ACHN (cell line): ENCODE measurements at regions not wholly inside any gene's neighbourhood (a gene's known extent, or its start where the extent isn't known, plus 50 kb on each side); places are given as distances from the start of the nearest gene placed in this dataset.
A peak's percentile ranks its signal among the peaks of the same experiment; 100 is the strongest.

Experiments used
- DNase-seq: peaks from one replicate; pipeline ENCODE4 v3.0.0-alpha.2; 2015
- in situ Hi-C: cut with HindIII; loops from 2 replicates; pipeline ENCODE4 v1.10.0; 2017; ENCODE audit warnings: low sequenced_read_pairs, low pct_ligation_motif_present, low pct_unique_long_range_greater_than_20kb

DNA sequence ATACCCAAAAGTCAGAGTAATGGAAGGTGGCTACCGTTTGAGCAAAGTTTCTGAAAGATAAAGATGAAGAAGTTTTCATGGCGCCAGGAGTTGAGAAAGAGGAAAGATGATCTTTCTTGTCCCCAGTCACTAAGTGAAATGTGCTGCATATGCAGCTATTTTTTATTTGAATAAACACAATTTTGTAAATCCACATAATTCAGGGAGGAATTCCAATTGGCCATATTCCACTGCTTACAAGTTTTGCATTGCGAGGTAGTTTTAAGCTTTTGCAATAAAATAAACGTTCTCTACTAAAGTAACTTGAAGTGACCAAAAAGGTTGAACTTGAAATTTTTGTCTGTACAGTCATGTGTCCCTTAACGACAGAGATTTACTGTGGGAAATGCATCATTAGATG is 139.3 kb upstream of the VCX2 start:
- DNase-seq = no peak
- in situ Hi-C loops = no loop called here

DNA sequence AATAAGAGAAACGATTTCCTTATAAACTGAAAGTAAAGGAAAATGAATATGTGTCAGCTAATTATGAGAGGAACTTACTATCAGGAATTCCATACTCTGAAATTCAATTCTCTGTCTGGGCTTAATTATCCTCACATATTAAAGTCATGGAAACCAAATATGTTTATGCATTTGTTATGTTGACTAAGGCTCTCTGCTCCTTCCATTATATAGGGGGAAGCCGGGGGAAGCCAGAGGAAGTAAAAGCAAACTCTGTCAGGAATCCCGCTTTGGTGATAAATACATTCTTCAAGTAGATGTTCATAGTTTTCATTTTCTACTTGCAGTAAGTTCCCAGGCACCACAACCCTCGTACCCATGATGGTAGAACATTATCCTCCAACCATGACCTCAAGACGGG is 142.8 kb upstream of the VCX2 start:
- in situ Hi-C loops = no loop called here
- no peak for DNase-seq

DNA sequence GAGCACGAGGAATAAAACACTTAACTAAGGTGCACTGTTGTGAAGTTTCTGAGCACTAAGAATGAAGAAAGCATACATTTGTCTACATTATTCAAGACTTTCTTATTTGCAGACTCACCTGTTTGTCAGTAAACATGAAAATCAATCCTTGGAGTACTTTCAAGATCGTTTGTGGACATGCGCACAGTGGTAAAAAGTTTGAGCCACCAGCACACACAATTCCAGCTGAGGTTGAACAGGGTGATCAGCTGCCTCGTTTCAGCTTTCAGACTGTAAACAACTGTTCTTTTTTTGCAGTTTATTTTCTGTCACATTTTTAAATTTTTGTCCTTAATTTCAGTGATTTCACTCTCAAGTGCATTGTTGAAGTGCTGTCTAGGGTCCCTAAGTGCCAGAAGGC is 143.8 kb upstream of the VCX2 start:
- in situ Hi-C loops = no loop called here
- DNase-seq = no peak

DNA sequence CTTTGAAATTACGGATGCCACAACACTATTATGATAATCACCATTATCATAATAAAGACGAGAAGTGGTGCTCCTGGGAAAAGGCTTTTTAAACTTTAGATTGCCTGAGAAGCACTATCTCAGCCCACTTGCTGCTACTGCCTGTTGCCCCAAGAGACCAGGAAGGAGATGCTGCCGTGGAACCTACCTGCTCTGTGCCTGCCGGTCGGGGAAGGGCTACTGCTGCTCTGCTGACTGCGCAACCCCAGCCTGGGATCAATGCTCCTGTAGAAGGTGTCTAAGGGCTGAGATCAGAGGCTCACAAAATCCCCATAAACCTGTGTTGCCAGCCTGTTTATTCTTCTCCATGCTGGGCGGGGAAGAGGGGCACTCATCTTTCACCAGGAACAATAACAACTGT is 145.3 kb upstream of the VCX3B start:
- DNase-seq = no peak
- in situ Hi-C loops = no loop called here

GRCh38 chrX:8323356-8323755 is 141.3 kb upstream of the VCX3B start:
- in situ Hi-C loops = no loop called here

GRCh38 chrX:8341814-8342590 is 122.6 kb upstream of the VCX3B start:
- DNase-seq = no peak
- in situ Hi-C loops = no loop called here

More at GRCh38 chrX:8323356-8323755, 141.3 kb upstream of the VCX3B start:
- DNase-seq = no peak

DNA sequence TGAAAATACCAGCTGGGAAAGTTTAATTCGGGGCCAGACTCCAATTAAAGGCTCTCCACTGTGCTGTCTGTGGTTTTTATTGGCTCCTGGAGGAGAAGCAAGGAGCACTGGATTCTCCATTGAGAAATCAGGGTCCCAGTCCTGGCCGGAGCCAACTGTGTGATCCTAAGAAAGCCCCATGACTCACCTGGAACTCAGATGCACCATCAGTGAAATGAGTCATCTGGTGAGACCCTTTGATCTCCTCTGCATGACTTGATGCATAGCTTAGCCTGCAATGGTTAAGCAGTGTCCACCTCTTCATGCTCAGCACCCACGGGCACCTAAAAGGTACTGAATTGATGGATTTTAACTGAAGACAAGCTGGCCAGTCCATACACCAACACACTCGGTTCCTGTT is 119.2 kb upstream of the VCX3B start:
- no peak for DNase-seq
- in situ Hi-C loops = no loop called here

DNA sequence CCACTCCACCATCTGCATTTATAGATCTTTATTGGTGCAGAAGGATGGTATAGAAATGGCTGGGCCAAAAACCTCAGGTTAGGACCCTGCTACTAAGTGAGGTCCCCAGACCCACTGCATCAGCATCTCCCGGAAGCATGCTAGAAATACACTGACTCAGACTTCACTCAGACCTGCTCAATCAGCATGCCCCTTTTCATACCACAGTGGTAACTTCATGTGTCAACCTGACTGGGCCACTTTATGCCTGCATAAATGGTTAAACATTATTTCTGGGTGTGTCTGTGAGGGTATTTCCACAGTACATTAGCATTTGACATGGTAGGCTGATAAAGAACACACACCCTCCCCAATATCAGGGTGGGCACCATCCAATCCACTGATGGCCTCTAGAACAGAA is 118.6 kb upstream of the VCX3B start:
- no peak for DNase-seq
- in situ Hi-C loops = no loop called here

GRCh38 chrX:8346892-8347291 is 117.7 kb upstream of the VCX3B start:
- in situ Hi-C loops = no loop called here
- DNase-seq = no peak

DNA sequence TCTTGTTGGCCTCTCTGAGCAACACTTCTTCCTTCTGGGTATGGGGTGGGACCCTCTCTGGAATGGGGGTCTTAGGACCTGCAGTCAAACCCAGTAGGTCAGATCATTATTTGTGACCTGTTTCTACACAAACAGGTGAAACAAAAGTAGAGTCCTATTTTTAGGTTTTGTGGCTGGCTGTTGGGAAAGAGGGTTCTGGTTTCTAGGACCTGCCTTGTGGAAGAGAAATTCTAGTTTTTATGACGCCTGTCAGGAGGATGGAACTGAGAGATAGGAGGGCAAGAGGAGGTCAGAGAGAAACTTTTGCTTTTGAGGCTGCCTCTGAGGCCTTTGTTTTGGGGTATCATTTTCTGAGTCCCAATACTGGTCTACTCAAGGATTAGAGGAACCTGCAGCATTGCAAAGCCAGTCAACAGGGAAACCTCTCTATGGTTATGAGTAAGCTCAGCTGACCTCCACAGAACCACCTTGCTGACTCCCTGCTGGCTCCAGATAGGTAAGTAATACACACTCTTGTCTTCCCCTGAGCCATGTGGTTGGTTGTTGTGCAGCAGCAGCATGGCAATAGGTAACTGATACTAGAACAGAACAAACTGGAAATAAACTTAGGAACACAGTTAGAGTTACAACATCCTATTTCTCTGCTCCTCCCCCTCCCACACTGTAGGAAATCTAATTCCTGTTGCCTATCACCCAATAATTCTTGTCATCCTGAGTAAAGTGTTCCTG is 114.7 kb upstream of the VCX3B start:
- in situ Hi-C loops = no loop called here

GRCh38 chrX:8358302-8358701 is 106.3 kb upstream of the VCX3B start:
- in situ Hi-C loops = no loop called here
- DNase-seq = no peak

More for the DNA sequence above, 114.7 kb upstream of the VCX3B start:
- no peak for DNase-seq

DNA sequence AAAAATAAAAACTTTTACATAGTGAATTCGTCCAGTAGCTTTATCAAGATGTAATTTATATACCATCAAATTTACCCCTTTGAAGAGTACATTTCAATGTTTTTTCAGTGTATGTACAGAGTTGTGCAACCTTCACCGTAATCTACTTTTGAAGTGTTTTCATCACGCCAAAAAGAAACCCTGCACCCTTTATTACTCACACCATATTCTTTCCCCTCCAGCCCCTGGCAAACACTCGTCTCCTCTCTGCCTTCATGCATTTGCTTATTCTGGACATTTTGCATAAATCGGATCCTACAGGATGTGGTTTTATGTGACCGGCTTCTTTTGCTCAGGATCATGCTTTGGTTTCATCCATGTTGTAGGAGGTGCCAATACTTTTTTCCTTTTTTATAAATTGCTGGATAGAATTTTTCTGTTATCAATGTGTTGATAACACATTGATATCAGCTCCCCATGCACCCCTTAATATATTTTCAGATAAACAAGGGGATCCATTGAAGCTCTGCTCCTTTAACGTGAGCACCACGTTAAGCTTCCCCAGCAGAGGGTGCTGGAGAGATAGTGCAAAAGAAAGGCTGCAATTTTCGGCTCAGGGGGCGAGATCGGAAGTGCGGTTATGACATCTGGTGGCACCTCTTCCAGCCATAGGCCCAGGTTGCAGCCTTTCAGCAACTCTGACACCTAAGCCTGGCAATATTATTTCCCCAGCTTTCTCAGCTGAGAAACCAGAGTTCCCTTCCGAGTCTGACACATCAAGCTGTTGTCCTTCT is 100.1 kb upstream of the VCX3B start:
- in situ Hi-C loops = no loop called here
- peak; percentile 4 for DNase-seq

GRCh38 chrX:8366481-8366880 is 98.1 kb upstream of the VCX3B start:
- in situ Hi-C loops = no loop called here
- no peak for DNase-seq

GRCh38 chrX:8374041-8374825 is 90.4 kb upstream of the VCX3B start:
- no peak for DNase-seq
- in situ Hi-C loops = no loop called here

DNA sequence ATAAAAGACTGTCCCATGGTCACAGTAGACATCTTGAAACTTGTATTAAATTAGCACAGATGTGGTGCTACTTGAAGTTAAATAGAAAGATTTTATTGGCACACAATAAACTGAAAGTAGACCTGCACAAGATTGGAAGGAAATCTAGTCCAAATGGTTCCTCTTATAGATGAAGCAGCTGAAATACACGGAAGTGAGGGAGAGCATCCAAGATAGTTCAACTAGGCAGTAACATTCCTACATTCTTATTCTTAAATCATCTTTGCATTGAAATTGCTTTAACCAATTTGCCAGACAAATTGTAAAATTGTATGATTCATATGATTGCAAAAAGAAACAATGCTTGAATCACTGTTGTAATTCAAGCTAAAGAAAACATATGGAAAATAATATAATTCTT is 87.6 kb upstream of the VCX3B start:
- in situ Hi-C loops = no loop called here
- no peak for DNase-seq

DNA sequence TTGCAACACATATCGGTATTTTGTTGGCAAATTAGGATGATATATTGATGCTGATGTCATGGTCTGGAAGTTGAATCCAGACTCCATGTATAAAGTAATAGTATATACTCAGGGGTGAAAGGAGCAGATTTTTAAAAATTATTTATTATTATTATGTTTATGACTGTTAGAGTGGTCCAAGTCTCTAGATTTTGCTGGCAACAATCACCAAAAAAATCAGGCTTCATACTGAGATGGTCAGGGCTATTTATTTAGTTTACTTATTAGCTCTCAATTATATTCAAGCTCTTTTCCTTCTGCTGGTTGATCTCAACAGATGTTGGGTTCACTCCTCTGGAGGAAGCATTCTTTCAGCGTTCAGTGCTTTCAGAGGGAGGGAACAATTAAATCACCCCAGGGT is 73.9 kb upstream of the VCX3B start:
- no peak for DNase-seq
- in situ Hi-C loops = no loop called here

DNA sequence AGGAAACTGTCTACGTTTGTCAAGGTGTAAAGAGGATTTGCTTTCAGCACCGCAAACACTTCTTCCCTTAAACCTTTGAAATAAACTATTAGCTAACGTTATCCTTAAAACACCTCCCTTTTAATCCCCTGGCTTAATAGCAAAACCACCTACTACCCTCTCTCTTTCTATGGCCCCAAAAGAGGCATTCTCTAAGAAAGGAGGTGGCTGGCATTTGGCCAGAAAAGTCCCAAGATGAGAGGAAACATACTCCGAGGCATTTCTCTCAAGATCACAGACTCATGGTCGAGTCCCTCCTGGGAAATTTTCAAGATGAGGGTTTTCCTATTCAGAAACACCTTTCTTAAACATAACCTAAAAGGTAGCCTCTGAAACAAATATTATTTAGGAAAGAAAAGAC is 60.6 kb upstream of the VCX3B start:
- no peak for DNase-seq
- in situ Hi-C loops = no loop called here

DNA sequence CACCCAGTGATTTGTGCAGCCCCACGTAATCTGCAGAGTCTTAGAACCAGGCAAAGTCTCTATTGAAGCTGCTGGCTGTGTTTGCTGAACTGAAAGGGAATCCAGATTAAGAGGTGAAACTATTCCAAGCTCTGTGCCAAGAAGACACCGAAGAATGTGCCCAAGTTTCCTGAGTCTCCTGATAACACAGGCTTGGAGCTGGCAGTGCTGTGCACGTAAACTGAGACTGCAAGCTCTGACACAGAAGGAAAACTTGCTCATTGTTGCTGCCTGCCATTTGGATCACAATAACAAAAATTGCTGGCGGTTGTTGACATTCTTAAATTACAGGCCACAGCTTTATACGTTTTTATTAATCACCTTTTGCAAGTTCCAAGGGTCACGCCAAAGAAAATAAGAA is 60.2 kb upstream of the VCX3B start:
- DNase-seq = no peak
- in situ Hi-C loops = no loop called here

DNA sequence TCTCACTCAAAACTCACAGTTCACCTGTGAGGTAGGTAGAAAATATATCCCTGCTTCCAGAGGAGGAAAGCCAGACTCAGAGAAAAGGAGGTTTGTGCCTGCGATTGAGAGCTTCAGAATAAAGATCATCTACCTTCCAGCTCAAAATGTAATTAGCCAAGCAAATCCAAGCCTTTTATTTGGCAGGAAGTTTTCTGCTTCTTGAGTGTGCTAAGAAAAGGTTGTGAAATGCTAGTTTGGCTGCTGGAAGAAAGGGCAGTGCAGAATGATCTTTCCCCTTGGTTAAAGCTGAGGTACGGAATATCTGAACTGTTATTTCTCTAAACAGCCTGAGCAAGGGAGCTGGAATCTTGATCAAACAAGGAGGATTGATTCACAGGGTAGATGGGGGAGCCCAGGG is 59.7 kb upstream of the VCX3B start:
- no peak for DNase-seq
- in situ Hi-C loops = no loop called here
